Natural killer cell (primary cell): ENCODE measurements at regions not wholly inside any gene's neighbourhood (a gene's known extent, or its start where the extent isn't known, plus 50 kb on each side); places are given as distances from the start of the nearest gene placed in this dataset.

Source experiments
- ATAC-seq, 3 donors: fragments of 150-1000 bp in 2 of 3; fragments of 200-7000 bp in 1 of 3; cut with Tn5 transposase; 1 replicate in 1 of 3; 2 replicates in 2 of 3; pipeline ENCODE4 v1.10.0; 2021; ENCODE audit warnings: mild to moderate bottlenecking in 2 of 3, moderate library complexity in 2 of 3
- DNase-seq, 2 donors: peaks; one replicate each; pipeline versions ENCODE4 v3.0.0 to v3.0.0-alpha.2; 2013 to 2021; ENCODE audit warnings: mixed read lengths in 1 of 2
- H3K27ac ChIP-seq: one replicate; pipeline ENCODE4 v1.5.1; 2013; ENCODE audit warnings: mild to moderate bottlenecking, low read length
- H3K27me3 ChIP-seq: one replicate; pipeline ENCODE4 v1.6.1; 2013; ENCODE audit warnings: low read length; ENCODE audit not compliant: control insufficient read depth, insufficient read depth
- H3K36me3 ChIP-seq: one replicate; pipeline ENCODE4 v1.6.1; 2013; ENCODE audit warnings: low read length; ENCODE audit not compliant: control insufficient read depth, insufficient read depth
- H3K4me1 ChIP-seq: one replicate; pipeline ENCODE4 v1.6.1; 2013; ENCODE audit warnings: low read length; ENCODE audit not compliant: control insufficient read depth, insufficient read depth
- H3K4me3 ChIP-seq: one replicate; pipeline ENCODE4 v1.5.1; 2013; ENCODE audit warnings: low read length
- H3K9me3 ChIP-seq: one replicate; pipeline ENCODE4 v1.6.1; 2013; ENCODE audit warnings: low read length; ENCODE audit not compliant: control insufficient read depth, insufficient read depth
- H3K27ac Mint-ChIP-seq, 2 donors: one replicate each; pipeline ENCODE4 v1.8.0; 2022; ENCODE audit warnings: mild to moderate bottlenecking in 2 of 2, mixed read lengths in 2 of 2, moderate library complexity in 1 of 2
- H3K27me3 Mint-ChIP-seq, 2 donors: one replicate each; pipeline ENCODE4 v1.8.0; 2022; ENCODE audit warnings: low read depth in 2 of 2, mixed read lengths in 2 of 2
- H3K36me3 Mint-ChIP-seq: one replicate; pipeline ENCODE4 v1.8.0; 2022; ENCODE audit warnings: mixed read lengths
- H3K4me1 Mint-ChIP-seq, 2 donors: one replicate each; pipeline ENCODE4 v1.8.0; 2022; ENCODE audit warnings: mixed read lengths in 2 of 2
- H3K4me3 Mint-ChIP-seq: one replicate; pipeline ENCODE4 v1.8.0; 2022; ENCODE audit warnings: mild to moderate bottlenecking, moderate library complexity, mixed read lengths
- H3K9me3 Mint-ChIP-seq, 2 donors: one replicate each; pipeline ENCODE4 v1.8.0; 2022; ENCODE audit warnings: mixed read lengths in 2 of 2
- CTCF ChIP-seq: fragments of 200-600 bp; IDR thresholded peaks from one replicate; pipeline ENCODE4 v1.8.0; 2022; ENCODE audit warnings: antibody characterized with exemption
- WGBS: methylation state at CpG from one replicate; pipeline ENCODE4 v1.1.7; 2013; ENCODE audit warnings: missing lambda C conversion rate; ENCODE audit not compliant: insufficient coverage; 5-methylcytosine and 5-hydroxymethylcytosine counted together
- intact Hi-C: fragments of 100-400 bp; cut with micrococcal nuclease; formaldehyde crosslinking; loops from one replicate; pipeline ENCODE4 v1.14.2; 2022

- no peak for DNase-seq
- no peaks in the 10 kb centered on the region for H3K9me3 ChIP-seq
- peaks cover 4% of the 10 kb centered on the region in 2 donors for H3K9me3 Mint-ChIP-seq
- H3K36me3 ChIP-seq = no peaks in the 10 kb centered on the region
- H3K4me3 ChIP-seq = no peak overlapping the region
- H3K27ac ChIP-seq = no peak overlapping the region
- no peak for TF ChIP-seq CTCF
- no peaks in the 10 kb centered on the region for H3K27me3 Mint-ChIP-seq
- 89% methylated on average over 2 of the region's 2 CpGs for WGBS
- no peaks in the 10 kb centered on the region for H3K27me3 ChIP-seq
- peaks cover 38 to 72% of the 10 kb centered on the region in 2 donors for H3K4me1 Mint-ChIP-seq
- peak overlapping the region in 1 of 2 donors; percentile 85 for H3K27ac Mint-ChIP-seq
- intact Hi-C loops = loop anchor here (10.0 kb wide), 1 partner anchor 431 kb away; no protein-coding TSS in a partner anchor
- no peak overlapping the region for H3K4me3 Mint-ChIP-seq
- no peaks in the 10 kb centered on the region for H3K36me3 Mint-ChIP-seq
- H3K4me1 ChIP-seq = peaks cover 3% of the 10 kb centered on the region
- no peak for ATAC-seq
Observed at GRCh38 chr21:26403321-26403720, 169.8 kb downstream of the CYYR1 start.

- peaks cover 0 to 25% of the 10 kb centered on the region in 2 donors for H3K4me1 Mint-ChIP-seq
- Histone ChIP-seq H3K36me3 (no peaks in the 10 kb centered on the region), H3K27me3 (no peaks in the 10 kb centered on the region), H3K4me1 (no peaks in the 10 kb centered on the region), H3K9me3 (no peaks in the 10 kb centered on the region), H3K27ac (no peak overlapping the region), H3K4me3 (no peak overlapping the region)
- H3K36me3 Mint-ChIP-seq = no peaks in the 10 kb centered on the region
- no peaks in the 10 kb centered on the region for H3K27me3 Mint-ChIP-seq
- H3K9me3 Mint-ChIP-seq = peaks cover 2 to 4% of the 10 kb centered on the region in 2 donors
- H3K27ac Mint-ChIP-seq = no peak overlapping the region
- no peak for TF ChIP-seq CTCF
- H3K4me3 Mint-ChIP-seq = no peak overlapping the region
- DNase-seq (no peak), ATAC-seq (no peak)
- intact Hi-C loops = no loop called here
Observed at GRCh38 chr21:26397545-26397944, 175.5 kb downstream of the CYYR1 start.

- Mint-ChIP-seq H3K27ac (no peak overlapping the region), H3K27me3 (no peaks in the 10 kb centered on the region), H3K36me3 (no peaks in the 10 kb centered on the region), H3K4me1 (peaks cover 0 to 11% of the 10 kb centered on the region in 2 donors), H3K9me3 (no peaks in the 10 kb centered on the region), H3K4me3 (no peak overlapping the region)
- H3K9me3 ChIP-seq = no peaks in the 10 kb centered on the region
- H3K36me3 ChIP-seq = no peaks in the 10 kb centered on the region
- no peak for ATAC-seq
- DNase-seq = no peak
- no peaks in the 10 kb centered on the region for H3K27me3 ChIP-seq
- WGBS = 100% methylated on average over 5 of the region's 7 CpGs
- H3K4me1 ChIP-seq = no peaks in the 10 kb centered on the region
- no peak overlapping the region for H3K27ac ChIP-seq
- TF ChIP-seq CTCF = no peak
- no peak overlapping the region for H3K4me3 ChIP-seq
- intact Hi-C loops = no loop called here
Observed at GRCh38 chr21:26394341-26394740, 178.7 kb downstream of the CYYR1 start.

- Mint-ChIP-seq H3K4me1 (peaks cover 0 to 7% of the 10 kb centered on the region in 2 donors), H3K9me3 (no peaks in the 10 kb centered on the region), H3K27ac (no peak overlapping the region), H3K4me3 (no peak overlapping the region), H3K27me3 (no peaks in the 10 kb centered on the region), H3K36me3 (no peaks in the 10 kb centered on the region)
- intact Hi-C loops = no loop called here
- Histone ChIP-seq H3K27me3 (no peaks in the 10 kb centered on the region), H3K4me3 (no peak overlapping the region), H3K27ac (no peak overlapping the region), H3K9me3 (no peaks in the 10 kb centered on the region), H3K36me3 (no peaks in the 10 kb centered on the region), H3K4me1 (no peaks in the 10 kb centered on the region)
- WGBS = 90% methylated on average over 2 of the region's 2 CpGs
- DNase-seq = no peak
- no peak for ATAC-seq
- no peak for TF ChIP-seq CTCF
Observed at GRCh38 chr21:26391166-26391565, 181.9 kb downstream of the CYYR1 start.
